ENCODE measurements at regions not wholly inside any gene's neighbourhood (a gene's known extent, or its start where the extent isn't known, plus 50 kb on each side); places are given as distances from the start of the nearest gene placed in this dataset.

DNA sequence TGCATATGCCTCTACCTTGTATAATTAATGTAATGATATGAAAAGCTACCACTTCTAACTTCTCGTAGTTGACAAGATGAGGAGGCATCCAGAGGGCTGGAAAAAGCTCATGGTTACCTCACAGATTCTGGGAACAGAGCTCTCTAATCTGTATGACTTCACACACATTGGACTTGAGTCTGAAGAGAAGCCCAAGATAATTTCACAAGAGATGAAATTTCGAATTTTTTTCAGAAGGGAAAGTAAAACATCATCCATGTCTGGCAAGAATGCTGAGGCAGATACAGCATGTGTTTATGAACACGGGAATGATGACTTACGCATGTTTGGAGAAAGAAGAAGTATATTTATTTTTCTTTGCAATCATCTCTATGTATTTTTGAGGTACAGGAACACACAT lies 141.8 kb upstream of the TENT5A start:
- H3K36me3 Mint-ChIP-seq (ENCODE audit: insufficient read depth in 1 of 3, low read depth in 3 of 3): no peaks in the 10 kb centered on the region
- no peak overlapping the region for H3K14ac ChIP-seq (ENCODE audit: insufficient read depth, low read length)
- H4K5ac ChIP-seq (ENCODE audit: insufficient read length, low read depth, low read length): no peak overlapping the region
- H2AK5ac ChIP-seq (ENCODE audit: insufficient read length, low read length): no peak overlapping the region
- no peak overlapping the region for H4K8ac ChIP-seq (replicated peaks; ENCODE audit: insufficient read length, low read depth, low read length)
- no peaks in the 10 kb centered on the region for H3K27me3 ChIP-seq (ENCODE audit: insufficient read depth, low read length)
- H3K4ac ChIP-seq (ENCODE audit: low read depth, low read length): no peak overlapping the region
- H3K27ac Mint-ChIP-seq: peak overlapping the region in 1 of 3 experiments; percentile 25; a peak in 1 of 7 replicates
- no peak overlapping the region for H2BK5ac ChIP-seq (ENCODE audit: insufficient read length, low read length)
- H3K23me2 ChIP-seq (ENCODE audit: insufficient read length, low read depth, low read length, poor library complexity, severe bottlenecking): no peaks in the 10 kb centered on the region
- no peak overlapping the region for H3K18ac ChIP-seq (ENCODE audit: insufficient read length, low read depth, low read length)
- H2BK120ac ChIP-seq (ENCODE audit: low read depth, low read length, poor library complexity, severe bottlenecking): no peak overlapping the region
- no peak overlapping the region for H2BK12ac ChIP-seq (ENCODE audit: insufficient read length, low read depth, low read length)
- no peak overlapping the region for H3K9ac ChIP-seq (ENCODE audit: extremely low read depth, insufficient read length, low read length)
- no CpG with 5 or more reads among the region's 4 CpGs for WGBS (ENCODE audit: extremely low coverage, insufficient read length, low lambda C conversion rate)
- no peak overlapping the region for H4K91ac ChIP-seq (ENCODE audit: insufficient read length, low read depth, low read length)
- H3T11ph ChIP-seq (ENCODE audit: low read length): no peak overlapping the region
- no peak overlapping the region for H3K4me3 Mint-ChIP-seq
- no peaks in the 10 kb centered on the region for H4K20me1 ChIP-seq (ENCODE audit: control insufficient read depth, insufficient read depth, insufficient read length)
- TF ChIP-seq, protein P1, sequence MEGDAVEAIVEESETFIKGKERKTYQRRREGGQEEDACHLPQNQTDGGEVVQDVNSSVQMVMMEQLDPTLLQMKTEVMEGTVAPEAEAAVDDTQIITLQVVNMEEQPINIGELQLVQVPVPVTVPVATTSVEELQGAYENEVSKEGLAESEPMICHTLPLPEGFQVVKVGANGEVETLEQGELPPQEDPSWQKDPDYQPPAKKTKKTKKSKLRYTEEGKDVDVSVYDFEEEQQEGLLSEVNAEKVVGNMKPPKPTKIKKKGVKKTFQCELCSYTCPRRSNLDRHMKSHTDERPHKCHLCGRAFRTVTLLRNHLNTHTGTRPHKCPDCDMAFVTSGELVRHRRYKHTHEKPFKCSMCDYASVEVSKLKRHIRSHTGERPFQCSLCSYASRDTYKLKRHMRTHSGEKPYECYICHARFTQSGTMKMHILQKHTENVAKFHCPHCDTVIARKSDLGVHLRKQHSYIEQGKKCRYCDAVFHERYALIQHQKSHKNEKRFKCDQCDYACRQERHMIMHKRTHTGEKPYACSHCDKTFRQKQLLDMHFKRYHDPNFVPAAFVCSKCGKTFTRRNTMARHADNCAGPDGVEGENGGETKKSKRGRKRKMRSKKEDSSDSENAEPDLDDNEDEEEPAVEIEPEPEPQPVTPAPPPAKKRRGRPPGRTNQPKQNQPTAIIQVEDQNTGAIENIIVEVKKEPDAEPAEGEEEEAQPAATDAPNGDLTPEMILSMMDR (conservative IDR thresholded peaks at IDR 0.05): no peak
- H3K79me1 ChIP-seq (ENCODE audit: insufficient read depth, low read depth, low read length, poor library complexity, severe bottlenecking): no peaks in the 10 kb centered on the region
- H3K79me2 ChIP-seq (ENCODE audit: insufficient read depth, low read length): no peaks in the 10 kb centered on the region
- H2BK20ac ChIP-seq (ENCODE audit: low read depth, low read length, poor library complexity, severe bottlenecking): no peak overlapping the region
- no peak overlapping the region for H3K4me2 ChIP-seq (ENCODE audit: insufficient read depth, insufficient read length, low read length)
- no peak overlapping the region for H3K56ac ChIP-seq (ENCODE audit: insufficient read length, low read depth, low read length)
- H2BK15ac ChIP-seq (ENCODE audit: low read depth, low read length): no peak overlapping the region
- no peaks in the 10 kb centered on the region for H3K9me3 Mint-ChIP-seq
- H3K23ac ChIP-seq (ENCODE audit: insufficient read length, low read depth, low read length): no peak overlapping the region
- H2AFZ ChIP-seq (ENCODE audit: low read length): no peak overlapping the region
- no peaks in the 10 kb centered on the region for H3K4me1 ChIP-seq (ENCODE audit: insufficient read depth, low read length)
- H3K9me3 ChIP-seq (ENCODE audit: control insufficient read depth, low read depth, low read length): no peaks in the 10 kb centered on the region
- H3K27me3 Mint-ChIP-seq (ENCODE audit: low read depth): no peaks in the 10 kb centered on the region
- no peak for DNase-seq
- H3K4me1 Mint-ChIP-seq: peaks cover 4 to 8% of the 10 kb centered on the region in 2 experiments; a peak in 3 of 4 replicates
- H3K27ac ChIP-seq (ENCODE audit: insufficient read length, low read depth, low read length): no peak overlapping the region

Data from H9 (cell line).